CD14-positive monocyte (primary cell): ENCODE measurements at regions not wholly inside any gene's neighbourhood (a gene's known extent, or its start where the extent isn't known, plus 50 kb on each side); places are given as distances from the start of the nearest gene placed in this dataset.

Experiments used
- DNase-seq, 3 donors: peaks; one replicate each; pipeline ENCODE4 v3.0.0-alpha.2; 2011 to 2022
- H2AFZ ChIP-seq: 2 replicates; pipeline ENCODE4 v1.6.0; 2012; ENCODE audit warnings: mild to moderate bottlenecking, low read depth, low read length, inconsistent platforms; ENCODE audit not compliant: insufficient read depth, poor library complexity, severe bottlenecking
- H3K27ac ChIP-seq, 2 donors: 1 replicate in 1 of 2; 2 replicates in 1 of 2; pipeline ENCODE4 v1.5.1; 2012 to 2013; ENCODE audit warnings: low read length in 2 of 2, control low read depth in 1 of 2, inconsistent platforms in 1 of 2, low read depth in 1 of 2, mild to moderate bottlenecking in 1 of 2
- H3K27me3 ChIP-seq, 2 donors: one replicate each; pipeline versions ENCODE4 v1.6.0 to v1.6.1; 2011 to 2013; ENCODE audit warnings: low read length in 2 of 2; ENCODE audit not compliant: control insufficient read depth in 2 of 2, insufficient read depth in 2 of 2
- H3K36me3 ChIP-seq, 2 donors: replicated peaks in 1 of 2; 1 replicate in 1 of 2; 2 replicates in 1 of 2; pipeline versions ENCODE4 v1.5.1 to v1.6.1; 2012 to 2013; ENCODE audit warnings: low read length in 2 of 2, control low read depth in 1 of 2, inconsistent platforms in 1 of 2, mild to moderate bottlenecking in 1 of 2; ENCODE audit not compliant: insufficient read depth in 2 of 2, control insufficient read depth in 1 of 2
- H3K4me1 ChIP-seq, 2 donors: 1 replicate in 1 of 2; 2 replicates in 1 of 2; pipeline versions ENCODE4 v1.5.1 to v1.6.1; 2012 to 2013; ENCODE audit warnings: low read length in 2 of 2, control low read depth in 1 of 2, inconsistent platforms in 1 of 2, mild to moderate bottlenecking in 1 of 2, moderate library complexity in 1 of 2; ENCODE audit not compliant: insufficient read depth in 2 of 2, control insufficient read depth in 1 of 2
- H3K4me2 ChIP-seq: replicated peaks from 2 replicates; pipeline ENCODE3; 2012; ENCODE audit warnings: low read length, moderate library complexity, mild to moderate bottlenecking; ENCODE audit not compliant: poor library complexity, severe bottlenecking; ENCODE audit errors: extremely low read depth
- H3K4me3 ChIP-seq, 3 experiments: fragments of 200-600 bp in 1 of 3; sonication (generic) in 1 of 3; replicated peaks in 1 of 3; 1 replicate in 2 of 3; 2 replicates in 1 of 3; pipeline ENCODE4 v1.5.1; 2011 to 2013; ENCODE audit warnings: low read length in 3 of 3, mild to moderate bottlenecking in 3 of 3, control low read depth in 2 of 3, low read depth in 2 of 3, inconsistent platforms in 1 of 3, moderate library complexity in 1 of 3
- H3K79me2 ChIP-seq: 2 replicates; pipeline ENCODE4 v1.6.0; 2012; ENCODE audit warnings: mild to moderate bottlenecking, control low read depth, inconsistent platforms, low read length, moderate library complexity; ENCODE audit not compliant: insufficient read depth
- H3K9ac ChIP-seq: 2 replicates; pipeline ENCODE4 v1.6.0; 2017; ENCODE audit warnings: low read length, mild to moderate bottlenecking; ENCODE audit not compliant: insufficient read depth, poor library complexity, severe bottlenecking
- H3K9me3 ChIP-seq, 2 donors: replicated peaks in 1 of 2; 1 replicate in 1 of 2; 2 replicates in 1 of 2; pipeline versions ENCODE4 v1.5.1 to v1.6.1; 2012 to 2013; ENCODE audit warnings: low read length in 2 of 2, control low read depth in 1 of 2; ENCODE audit not compliant: control insufficient read depth in 1 of 2, insufficient read depth in 1 of 2
- H4K20me1 ChIP-seq: 2 replicates; pipeline ENCODE4 v1.6.0; 2012; ENCODE audit warnings: mild to moderate bottlenecking, low read length, control low read depth, moderate library complexity; ENCODE audit not compliant: insufficient read depth
- H3K27ac Mint-ChIP-seq, 7 donors: one replicate each; pipeline ENCODE4 v1.8.0; 2020; ENCODE audit warnings: mild to moderate bottlenecking in 7 of 7, mixed read lengths in 7 of 7, moderate library complexity in 6 of 7, inconsistent platforms in 2 of 7
- H3K27me3 Mint-ChIP-seq, 3 donors: one replicate each; pipeline ENCODE4 v1.8.0; 2021 to 2022; ENCODE audit warnings: low read depth in 3 of 3, mild to moderate bottlenecking in 3 of 3, mixed read lengths in 3 of 3, moderate library complexity in 3 of 3, inconsistent platforms in 1 of 3
- H3K36me3 Mint-ChIP-seq, 2 donors: one replicate each; pipeline ENCODE4 v1.8.0; 2020; ENCODE audit warnings: mixed read lengths in 2 of 2, inconsistent platforms in 1 of 2, mild to moderate bottlenecking in 1 of 2
- H3K4me1 Mint-ChIP-seq: one replicate; pipeline ENCODE4 v1.8.0; 2020; ENCODE audit warnings: mild to moderate bottlenecking, mixed read lengths
- H3K4me3 Mint-ChIP-seq, 2 donors: one replicate each; pipeline ENCODE4 v1.8.0; 2020; ENCODE audit warnings: mild to moderate bottlenecking in 2 of 2, mixed read lengths in 2 of 2, moderate library complexity in 1 of 2
- H3K9me3 Mint-ChIP-seq, 7 donors: one replicate each; pipeline ENCODE4 v1.8.0; 2020 to 2022; ENCODE audit warnings: mixed read lengths in 7 of 7, mild to moderate bottlenecking in 6 of 7, moderate library complexity in 6 of 7, inconsistent platforms in 2 of 7
- CTCF ChIP-seq: fragments of 200-600 bp; IDR thresholded peaks from one replicate; pipeline ENCODE4 v1.8.0; 2022; ENCODE audit warnings: antibody characterized with exemption, mild to moderate bottlenecking
- WGBS: methylation state at CpG from one replicate; pipeline ENCODE4 v1.1.5; 2013; ENCODE audit warnings: missing lambda C conversion rate; ENCODE audit not compliant: insufficient coverage; 5-methylcytosine and 5-hydroxymethylcytosine counted together
- intact Hi-C, 2 donors: fragments of 100-400 bp; cut with micrococcal nuclease; formaldehyde crosslinking; loops; one replicate each; pipeline versions ENCODE4 v1.15.0 to v1.15.1; 2023

GRCh38 chr15:46258056-46258455 is 623.2 kb downstream of the SQOR start:
- H3K27me3 Mint-ChIP-seq, result peaks cover 1 to 3% (median 3%) of the 10 kb centered on the region in 3 donors
- Histone ChIP-seq H3K27me3 (no peaks in the 10 kb centered on the region), H3K4me2 (no peak overlapping the region), H3K27ac (no peak overlapping the region), H3K4me3 (no peak overlapping the region), H4K20me1 (no peaks in the 10 kb centered on the region), H3K9ac (no peak overlapping the region), H3K9me3 (peaks cover 15 to 24% of the 10 kb centered on the region in 2 donors), H3K36me3 (no peaks in the 10 kb centered on the region), H3K4me1 (no peaks in the 10 kb centered on the region), H2AFZ (no peak overlapping the region), H3K79me2 (no peaks in the 10 kb centered on the region)
- no peak overlapping the region for H3K4me3 Mint-ChIP-seq
- peaks cover 0 to 25% (median 17%) of the 10 kb centered on the region in 7 donors for H3K9me3 Mint-ChIP-seq
- intact Hi-C loops, result no loop called here
- no peak for DNase-seq
- H3K4me1 Mint-ChIP-seq, result no peaks in the 10 kb centered on the region
- no peak overlapping the region for H3K27ac Mint-ChIP-seq
- no peaks in the 10 kb centered on the region for H3K36me3 Mint-ChIP-seq
- WGBS, result no CpG with 5 or more reads among the region's 5 CpGs
- no peak for TF ChIP-seq CTCF

GRCh38 chr15:46260937-46261336 is 626.1 kb downstream of the SQOR start:
- Histone ChIP-seq H3K4me2 (no peak overlapping the region), H2AFZ (no peak overlapping the region), H3K27ac (no peak overlapping the region), H3K27me3 (no peaks in the 10 kb centered on the region), H3K36me3 (no peaks in the 10 kb centered on the region), H3K9ac (no peak overlapping the region), H4K20me1 (no peaks in the 10 kb centered on the region), H3K9me3 (peaks cover 19 to 28% of the 10 kb centered on the region in 2 donors), H3K4me3 (no peak overlapping the region), H3K79me2 (no peaks in the 10 kb centered on the region), H3K4me1 (no peaks in the 10 kb centered on the region)
- peaks cover 0 to 29% (median 19%) of the 10 kb centered on the region in 7 donors for H3K9me3 Mint-ChIP-seq
- WGBS, result 89% methylated on average over 3 of the region's 3 CpGs
- H3K36me3 Mint-ChIP-seq, result no peaks in the 10 kb centered on the region
- TF ChIP-seq CTCF, result no peak
- intact Hi-C loops, result no loop called here
- H3K27me3 Mint-ChIP-seq, result peaks cover 0 to 3% (median under 1%) of the 10 kb centered on the region in 3 donors
- no peak for DNase-seq
- H3K4me1 Mint-ChIP-seq, result no peaks in the 10 kb centered on the region
- H3K27ac Mint-ChIP-seq, result no peak overlapping the region
- H3K4me3 Mint-ChIP-seq, result no peak overlapping the region
